Activated T-cell treated with anti-CD3 and anti-CD28 coated beads for 1 hour (primary cell): ENCODE measurements at regions not wholly inside any gene's neighbourhood (a gene's known extent, or its start where the extent isn't known, plus 50 kb on each side); places are given as distances from the start of the nearest gene placed in this dataset.

Experiments used
- DNase-seq: peaks from one replicate; pipeline ENCODE4 v3.0.0-alpha.2; 2020; ENCODE audit warnings: low read depth

GRCh38 chr10:104576611-104577010, 64.5 kb upstream of the SORCS3 start:
- DNase-seq, result no peak

- DNase-seq, result no peak
Measured at GRCh38 chr10:104577163-104577562, 63.9 kb upstream of the SORCS3 start.

- no peak for DNase-seq
Measured at GRCh38 chr10:104577861-104578521, 63.1 kb upstream of the SORCS3 start.

DNA sequence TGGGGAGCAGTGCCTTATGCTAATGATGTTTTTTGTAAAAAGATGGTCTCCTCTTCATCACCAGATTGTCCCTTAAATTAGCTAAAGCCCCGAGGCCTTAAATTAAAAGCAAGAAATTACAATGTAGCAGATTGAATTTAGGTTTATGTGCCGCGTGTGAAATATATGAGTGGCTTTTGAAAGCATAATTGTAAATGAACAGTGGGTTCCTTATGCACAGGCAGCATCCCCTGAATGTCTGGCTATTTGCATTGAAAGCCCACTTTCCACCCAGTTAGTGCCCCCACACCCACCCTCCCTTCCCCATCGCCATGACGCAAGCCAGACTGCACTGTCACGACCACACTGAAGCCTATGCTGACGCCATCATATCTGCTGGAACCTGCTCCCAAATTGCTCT, 62.4 kb upstream of the SORCS3 start:
- no peak for DNase-seq

- no peak for DNase-seq
Measured at GRCh38 chr10:104579136-104579535, 62.0 kb upstream of the SORCS3 start.

DNA sequence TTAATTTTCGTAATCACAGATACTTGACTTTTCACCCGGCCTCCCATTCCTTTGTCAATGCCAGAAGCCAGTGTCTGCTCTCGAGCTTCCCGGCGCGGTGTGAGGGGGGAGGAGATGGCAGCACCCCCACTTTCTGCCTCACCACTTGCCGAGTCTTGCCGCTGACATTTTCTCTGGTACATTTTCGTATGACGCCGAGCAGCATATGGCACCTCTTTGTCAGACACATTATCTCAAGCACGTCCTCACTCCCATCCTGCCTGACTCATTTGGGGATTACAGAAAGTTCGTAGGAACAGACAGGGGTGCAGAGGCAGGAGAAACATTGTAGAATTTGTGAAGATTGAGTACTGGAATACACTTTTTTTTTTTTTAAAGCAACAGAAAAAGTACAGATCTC, 60.8 kb upstream of the SORCS3 start:
- no peak for DNase-seq

GRCh38 chr10:104580774-104581675, 60.1 kb upstream of the SORCS3 start:
- DNase-seq, result peak; percentile 57

DNA sequence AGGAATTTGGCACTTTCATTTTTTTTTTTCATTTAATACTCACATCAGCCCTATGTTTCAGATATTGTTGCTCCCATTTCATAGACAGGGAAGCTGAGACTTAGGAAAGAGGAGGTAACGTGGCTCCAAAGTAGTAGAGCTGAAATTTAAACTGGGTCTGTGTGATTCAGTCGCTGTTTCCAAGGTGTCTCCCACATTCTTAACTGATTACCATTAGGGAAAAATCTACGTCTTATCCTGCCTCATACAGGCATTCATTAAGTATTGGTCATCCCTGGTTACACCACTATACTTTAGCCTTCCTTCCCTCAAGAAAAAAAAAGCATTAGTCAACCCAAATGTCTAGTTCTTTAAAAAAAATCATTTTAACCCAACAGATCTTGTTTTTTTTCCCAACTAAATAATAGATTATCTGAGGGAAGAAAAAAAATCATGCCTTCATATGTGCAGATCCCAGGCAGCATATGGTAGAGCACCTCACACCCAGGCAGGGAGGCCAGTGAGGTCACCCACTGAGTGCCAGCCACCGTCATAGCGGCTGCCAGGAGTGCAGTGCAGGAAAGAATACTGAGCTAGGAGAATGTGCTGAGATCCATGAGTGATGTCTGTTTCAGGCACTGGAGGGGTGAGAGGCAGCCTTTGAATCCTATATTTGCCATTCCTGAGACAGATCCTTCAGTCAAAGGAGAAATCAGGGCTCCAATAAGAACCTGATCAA, 59.0 kb upstream of the SORCS3 start:
- DNase-seq, result no peak

- no peak for DNase-seq
Measured at GRCh38 chr10:104582602-104582951, 58.5 kb upstream of the SORCS3 start.

- no peak for DNase-seq
Measured at GRCh38 chr10:104582966-104583365, 58.1 kb upstream of the SORCS3 start.

DNA sequence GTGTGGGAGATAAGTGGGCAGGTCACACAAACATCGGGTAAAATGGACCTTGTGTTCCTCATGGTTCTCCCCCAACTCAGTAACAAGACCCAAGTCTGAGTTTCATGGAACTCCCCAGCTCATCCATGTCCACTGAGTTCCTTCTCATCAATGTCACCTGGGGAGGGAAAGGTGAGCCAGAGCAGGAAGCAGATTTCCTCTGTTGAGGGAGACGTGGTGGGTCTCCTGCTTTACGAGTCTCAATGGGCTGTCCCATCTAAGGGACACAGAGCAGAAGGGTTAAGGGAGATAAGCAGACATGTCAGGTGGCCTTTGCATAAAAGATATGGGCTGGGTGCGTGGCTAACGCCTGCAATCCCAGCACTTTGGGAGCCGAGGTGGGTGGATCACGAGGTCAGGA, 56.5 kb upstream of the SORCS3 start:
- DNase-seq, result no peak

- DNase-seq, result no peak
Measured at GRCh38 chr10:104587751-104588150, 53.3 kb upstream of the SORCS3 start.

- no peak for DNase-seq
Measured at GRCh38 chr10:104589431-104589830, 51.7 kb upstream of the SORCS3 start.

- no peak for DNase-seq
Measured at GRCh38 chr10:104589871-104590270, 51.2 kb upstream of the SORCS3 start.
